ENCODE measurements at regions not wholly inside any gene's neighbourhood (a gene's known extent, or its start where the extent isn't known, plus 50 kb on each side); places are given as distances from the start of the nearest gene placed in this dataset.

GRCh38 chr2:128380961-128381938 lies 62.6 kb upstream of the HS6ST1 start:
- TF ChIP-seq CTCF (IDR thresholded peaks at IDR 0.05) (no peak), POLR2A (IDR thresholded peaks at IDR 0.05) (no peak)

All from lower leg skin (tissue), 3 donors.